ENCODE measurements at regions not wholly inside any gene's neighbourhood (a gene's known extent, or its start where the extent isn't known, plus 50 kb on each side); places are given as distances from the start of the nearest gene placed in this dataset.
"Not testable (repeated sequence)": the region's sequence is repeated elsewhere in the genome, so short reads cannot be mapped to it uniquely, and the experiment has no call there.

DNA sequence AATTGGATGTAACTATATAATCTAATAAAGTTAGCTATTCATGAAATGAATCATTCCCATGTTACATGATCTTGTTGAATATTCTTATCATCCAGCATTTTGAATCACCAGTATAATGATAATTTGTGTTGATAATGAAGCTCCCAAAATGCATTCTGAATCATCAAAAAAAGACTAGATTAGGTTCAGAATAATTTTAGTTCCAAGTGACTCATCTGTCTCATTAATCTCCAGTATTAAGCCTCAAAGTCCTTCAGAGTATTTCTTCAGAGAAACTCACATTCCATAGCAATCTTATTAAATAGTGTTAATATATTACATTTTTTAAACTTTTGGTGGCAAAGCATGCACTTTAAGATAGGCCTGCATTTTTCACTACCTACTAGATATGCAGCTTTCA lies 207.5 kb downstream of the SLITRK5 start:
- DNase-seq, result no peak

DNA sequence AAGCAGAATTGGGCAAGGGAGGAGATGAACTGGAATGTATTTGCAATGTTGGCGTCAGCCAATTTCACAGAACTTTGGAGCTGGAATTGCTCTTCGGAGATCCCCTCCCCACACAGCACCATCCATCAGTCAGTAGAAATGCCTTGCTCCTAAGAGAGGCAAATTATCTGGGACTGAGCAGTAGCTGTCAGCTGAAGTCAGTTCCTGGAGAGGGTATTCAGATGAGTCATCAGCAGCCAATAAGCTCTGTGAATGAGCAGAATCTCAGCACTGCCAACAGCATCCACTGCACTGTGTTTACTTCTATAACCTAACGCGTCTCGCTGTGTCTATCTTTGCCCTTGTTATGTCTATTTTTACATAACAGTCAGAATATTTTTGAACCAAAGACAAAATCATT lies 213.7 kb downstream of the SLITRK5 start:
- DNase-seq, result no peak

DNA sequence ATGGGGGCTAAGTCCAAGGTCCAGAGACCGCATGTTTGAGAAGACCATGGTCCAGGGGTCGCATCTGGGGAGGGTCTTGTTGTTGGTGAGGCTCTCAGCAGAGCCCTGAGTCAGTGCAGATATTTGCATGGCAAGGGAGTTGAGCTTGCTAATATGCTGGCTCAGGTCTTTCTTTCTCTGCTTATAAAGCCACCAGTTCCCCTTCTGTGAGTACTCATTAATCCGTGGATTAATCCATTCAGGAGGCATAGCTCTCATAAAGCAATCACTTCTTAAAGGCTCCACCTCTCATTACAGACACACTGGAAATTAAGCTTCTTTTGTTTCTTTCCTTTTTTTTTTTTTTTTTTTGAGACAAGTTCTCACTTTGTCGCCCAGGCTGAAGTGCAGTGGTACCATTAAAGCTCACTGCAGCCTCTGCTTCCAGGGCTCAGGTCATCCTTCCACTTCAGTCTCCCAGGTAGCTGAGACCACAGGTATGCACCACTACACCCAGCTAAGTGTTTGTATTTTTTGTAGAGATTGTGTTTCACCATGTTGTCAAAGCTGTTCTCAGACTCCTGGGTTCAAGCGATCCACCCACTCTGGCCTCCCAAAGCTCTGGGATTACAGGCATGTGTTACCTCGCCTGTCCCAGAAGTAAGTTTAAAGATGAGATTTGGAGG lies 216.4 kb downstream of the SLITRK5 start:
- peak; percentile 39 for DNase-seq

DNA sequence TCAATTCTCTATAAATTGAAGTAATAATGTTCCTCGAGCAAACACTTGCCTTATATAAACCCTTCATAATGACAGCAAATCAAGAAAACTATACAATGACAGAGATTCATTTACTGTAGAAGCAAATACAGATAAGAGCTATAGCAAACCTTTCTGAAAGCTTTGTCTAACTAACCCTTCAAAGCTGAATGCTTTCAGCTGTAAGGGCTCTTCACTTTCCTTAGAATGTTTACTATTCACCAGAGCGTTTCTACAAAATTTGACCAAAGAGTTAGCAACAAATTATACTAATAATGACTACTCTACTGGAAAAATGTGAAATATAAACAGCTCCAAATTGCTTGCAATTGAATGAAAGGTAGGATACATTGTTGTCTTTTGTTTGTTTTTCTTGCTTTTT lies 218.1 kb downstream of the SLITRK5 start:
- DNase-seq, result peak; percentile 78

DNA sequence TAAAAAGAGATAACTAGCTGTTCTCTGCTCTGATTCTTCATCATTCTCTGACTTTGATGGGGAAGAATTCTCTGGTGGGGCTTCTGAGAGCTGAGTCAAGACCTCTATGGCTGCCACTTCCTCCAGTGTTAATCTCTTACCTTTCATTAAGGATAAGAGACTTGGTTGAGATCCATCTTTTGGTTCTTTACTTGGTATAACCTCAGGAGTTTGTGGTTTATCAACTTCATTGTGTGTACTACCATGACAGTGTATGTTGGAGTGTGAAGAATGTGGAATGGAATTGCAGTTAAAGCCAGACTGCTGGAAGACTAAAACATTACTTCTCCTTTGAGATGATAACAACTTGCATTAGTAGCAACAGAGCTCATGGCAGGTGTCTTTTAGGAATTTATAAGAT lies 222.0 kb downstream of the SLITRK5 start:
- no peak for DNase-seq

DNA sequence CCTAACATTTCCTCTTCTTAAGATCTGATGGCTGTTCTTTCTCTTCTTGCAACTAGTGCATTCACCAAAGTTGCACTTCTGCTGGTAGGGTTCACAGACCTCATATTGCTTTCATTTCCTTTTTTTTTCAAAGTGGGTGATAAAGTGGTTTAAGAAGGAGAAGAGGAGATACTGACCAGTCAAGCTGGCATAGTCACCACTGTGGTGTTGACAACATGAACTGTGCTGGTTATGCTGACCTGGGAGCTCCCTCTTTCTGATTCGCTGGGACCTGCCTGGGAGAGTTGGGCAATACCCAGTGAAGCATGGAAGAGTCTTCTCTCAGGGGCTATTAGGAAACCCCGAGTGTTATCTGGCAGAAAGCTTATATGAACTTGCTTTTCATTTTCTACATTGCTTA lies 222.9 kb downstream of the SLITRK5 start:
- no peak for DNase-seq

DNA sequence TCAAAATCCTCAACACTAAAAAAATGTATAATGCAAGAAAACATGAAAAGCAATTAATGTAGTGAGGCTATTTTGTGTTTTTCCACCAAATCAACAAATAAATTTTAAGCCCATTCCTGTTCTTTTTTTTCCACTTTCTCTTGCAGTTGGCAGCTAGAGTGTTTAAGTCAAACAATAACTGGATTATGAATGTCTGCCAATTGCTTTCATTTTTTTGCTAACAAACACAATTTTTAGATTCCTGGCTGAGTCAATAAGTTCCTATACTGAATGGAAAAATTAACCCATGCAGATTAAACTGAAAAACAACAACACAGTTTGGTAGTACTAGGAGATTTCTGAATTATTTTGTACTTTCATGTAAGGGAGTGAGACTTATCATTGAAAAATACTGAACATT lies 232.4 kb downstream of the SLITRK5 start:
- DNase-seq, result no peak

DNA sequence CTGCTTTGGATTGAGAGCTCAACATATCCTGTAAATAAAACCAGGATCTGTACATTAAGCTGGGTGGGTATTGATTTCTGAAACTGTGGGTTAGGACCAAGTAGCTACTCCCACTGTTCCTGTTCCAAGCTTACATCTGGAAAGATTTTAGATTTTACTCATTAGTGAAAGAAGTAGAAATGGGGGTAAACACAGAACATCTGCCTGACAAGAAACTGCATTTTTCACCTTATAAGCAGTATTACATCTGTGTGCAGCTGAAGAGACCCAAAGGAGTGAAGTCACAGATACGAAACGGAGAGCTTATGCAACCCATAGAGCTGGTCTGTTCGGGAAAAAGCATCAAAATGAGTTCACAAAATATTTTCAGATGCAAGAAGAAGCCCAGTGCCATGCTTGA lies 235.2 kb downstream of the SLITRK5 start:
- DNase-seq, result no peak

DNA sequence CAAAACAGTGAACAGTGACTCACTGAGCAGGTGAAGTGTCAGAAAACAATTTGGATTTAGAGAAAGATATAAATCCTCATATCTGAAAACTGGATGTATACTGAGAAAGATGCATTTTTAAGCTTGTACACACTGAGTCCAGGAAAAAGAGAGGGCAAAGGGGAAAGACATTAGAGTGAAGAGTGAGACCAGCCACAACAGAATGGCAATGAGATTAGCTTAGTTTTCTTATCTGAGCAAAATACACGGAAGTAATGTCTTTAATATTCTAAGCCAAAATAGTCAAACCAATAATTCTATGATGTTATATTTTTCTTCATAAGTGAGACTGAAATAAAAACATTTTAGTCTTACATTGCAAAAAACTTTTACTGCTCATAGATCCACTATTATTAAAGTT lies 236.0 kb downstream of the SLITRK5 start:
- DNase-seq, result no peak

DNA sequence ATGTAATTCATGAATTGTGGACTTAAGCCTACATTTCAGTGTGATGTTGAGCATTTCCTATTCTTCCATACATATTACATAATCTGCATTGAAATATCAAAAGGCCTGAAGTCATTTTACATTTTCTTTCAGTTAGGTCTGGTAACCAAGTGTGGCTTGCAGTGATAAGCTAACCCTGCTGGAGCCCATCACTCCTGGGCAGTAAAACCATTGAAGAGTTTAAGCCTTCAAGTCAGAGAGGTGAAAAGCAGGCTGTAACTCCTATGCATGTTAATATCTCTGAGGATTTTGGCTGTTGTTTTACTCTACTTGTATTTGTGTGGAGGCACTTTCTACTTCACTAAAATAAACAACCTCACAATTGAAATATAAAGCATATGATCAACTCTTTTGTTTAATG lies 248.8 kb downstream of the SLITRK5 start:
- no peak for DNase-seq

DNA sequence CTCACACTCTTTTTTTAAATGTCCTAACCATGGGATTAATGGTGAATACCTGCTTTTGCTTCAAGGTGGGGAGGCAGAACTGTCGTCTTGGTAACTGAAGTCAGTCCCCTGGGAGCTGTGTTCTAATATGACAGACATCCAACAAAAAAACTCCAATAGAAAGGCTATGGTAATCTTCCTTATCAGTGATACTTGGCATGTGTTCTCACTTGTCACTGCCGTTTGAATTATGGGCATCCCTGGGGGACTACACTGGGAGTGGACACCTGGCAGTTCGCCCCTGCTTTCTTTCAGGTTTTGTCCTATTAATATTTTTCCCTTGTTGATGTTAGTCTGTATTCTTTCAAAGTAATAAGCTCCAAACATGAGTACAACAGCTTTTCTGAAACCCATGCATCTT lies 252.6 kb downstream of the SLITRK5 start:
- DNase-seq, result no peak

DNA sequence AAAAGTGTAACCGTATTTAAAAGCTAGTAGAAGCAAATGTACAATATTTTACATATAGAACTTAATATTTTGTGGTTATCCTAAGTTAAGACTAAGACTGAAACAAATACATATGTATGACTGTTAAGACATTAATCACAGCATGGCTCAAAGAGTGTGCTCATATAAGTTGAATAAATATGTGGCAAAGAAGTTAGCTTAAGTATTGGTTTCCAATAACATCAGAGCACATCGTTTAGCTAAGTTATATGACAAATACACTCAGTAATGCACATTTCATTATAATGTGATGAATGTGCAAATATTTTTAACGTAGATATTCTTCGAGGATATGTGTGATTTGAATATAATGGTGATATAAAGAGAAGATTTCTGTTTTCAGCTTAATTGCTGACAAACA lies 253.8 kb downstream of the SLITRK5 start:
- DNase-seq, result no peak

DNA sequence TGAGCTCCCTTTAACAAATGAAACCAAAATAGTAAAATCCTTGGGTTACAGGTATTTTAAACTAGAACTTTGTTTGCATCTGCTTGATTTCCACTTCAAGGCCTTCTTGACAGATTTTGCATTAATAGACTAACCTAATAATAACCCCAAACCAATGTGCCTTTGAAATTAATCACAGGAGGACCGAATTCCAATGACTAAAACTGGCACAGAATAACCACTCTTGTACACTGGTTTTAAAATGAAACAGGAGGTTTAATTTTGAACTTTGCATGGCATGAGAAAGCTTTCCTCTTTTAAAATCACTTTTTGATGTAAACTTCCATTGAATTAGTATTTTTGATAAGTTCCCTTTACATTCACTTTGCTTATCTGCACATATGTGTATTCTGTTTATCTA lies 269.6 kb downstream of the SLITRK5 start:
- no peak for DNase-seq

DNA sequence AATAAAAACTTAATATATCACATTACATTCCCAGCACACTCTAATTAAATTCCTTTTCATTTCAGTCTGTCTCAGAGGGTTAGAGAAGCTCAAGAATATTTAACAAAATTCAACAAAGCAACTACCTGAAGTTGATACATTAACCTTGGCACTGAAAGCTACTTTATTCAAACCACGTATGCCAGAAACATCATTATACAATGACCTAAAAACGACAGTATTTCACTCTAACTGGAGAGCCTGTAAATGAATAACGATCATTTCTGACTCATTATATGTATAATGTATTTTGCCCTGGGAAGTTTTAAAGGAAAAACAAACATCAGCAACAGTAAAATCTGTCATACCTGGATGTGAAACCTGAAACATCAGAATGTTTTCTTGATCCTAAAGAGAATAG lies 270.1 kb downstream of the SLITRK5 start:
- no peak for DNase-seq

DNA sequence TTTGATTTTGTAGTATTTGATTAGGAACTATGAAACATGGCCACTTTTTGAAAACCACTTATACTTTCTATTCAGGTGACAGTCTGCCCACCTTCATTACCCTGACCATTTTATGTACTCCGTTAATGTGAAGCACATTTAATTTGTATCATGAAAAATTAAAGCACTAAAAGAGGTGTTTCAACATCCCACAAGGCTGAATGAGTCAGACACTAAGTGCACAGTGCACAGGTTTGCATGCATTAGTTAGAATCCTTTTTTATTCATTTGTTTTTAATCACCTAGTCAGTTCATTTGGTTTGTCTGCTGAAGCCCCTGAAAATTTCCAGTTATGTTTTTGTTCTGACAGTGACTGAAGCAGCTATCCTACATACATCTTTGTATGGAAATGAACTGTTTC lies 271.0 kb downstream of the SLITRK5 start:
- no peak for DNase-seq

DNA sequence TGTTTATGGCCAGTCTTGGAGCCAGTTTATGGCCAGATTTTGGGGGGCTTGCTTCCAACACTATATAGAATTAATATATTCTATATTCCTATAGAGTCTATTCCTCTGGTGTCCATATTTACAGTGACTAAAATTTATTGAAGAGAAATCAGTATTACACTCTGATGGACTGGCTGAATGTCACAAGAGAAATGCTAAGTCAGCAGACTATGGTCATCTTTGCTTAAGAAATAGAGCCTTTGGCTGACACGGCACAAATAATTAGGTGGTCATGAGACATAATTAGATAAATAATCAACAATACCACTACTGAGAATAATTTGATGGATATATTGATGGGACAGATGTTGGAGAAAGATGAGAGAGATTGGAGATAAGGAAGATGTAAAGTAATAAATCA lies 272.9 kb downstream of the SLITRK5 start:
- DNase-seq, result no peak

DNA sequence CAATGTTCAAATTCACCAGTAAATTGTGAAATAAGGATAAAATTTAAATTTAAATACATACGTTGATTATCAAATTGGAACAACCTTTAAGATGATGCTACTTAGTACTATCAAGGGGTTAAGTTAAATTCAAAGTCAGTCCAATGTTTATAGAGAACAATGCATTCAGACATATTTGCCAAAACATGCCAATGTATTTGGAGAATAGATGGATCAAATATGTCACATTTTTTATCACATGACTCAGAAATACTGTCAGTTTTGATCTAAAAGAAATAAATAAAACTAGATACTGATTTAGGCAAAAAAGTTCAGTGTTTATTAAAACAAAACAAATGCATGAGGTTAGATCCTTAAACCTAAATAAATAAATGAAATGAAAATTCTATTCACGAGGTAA lies 281.2 kb downstream of the SLITRK5 start:
- DNase-seq, result no peak

DNA sequence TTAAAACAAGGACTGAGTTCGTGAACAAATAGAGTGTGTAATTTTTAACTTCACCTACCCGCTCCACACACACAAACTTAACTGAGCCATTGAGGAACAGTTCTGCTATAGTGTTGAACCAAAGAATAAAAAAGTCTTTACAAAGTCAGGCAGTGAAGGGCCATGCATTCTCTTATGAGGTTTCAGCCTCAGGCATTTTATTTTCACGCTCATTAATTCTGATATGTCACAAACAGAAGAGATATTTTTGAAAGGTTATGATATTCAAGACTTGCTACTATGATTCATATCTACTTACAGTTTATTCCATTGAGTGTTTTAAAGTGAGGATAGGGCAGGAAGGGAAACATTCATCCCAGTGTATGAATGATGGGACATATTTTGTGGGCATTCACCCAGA lies 282.2 kb downstream of the SLITRK5 start:
- DNase-seq, result no peak

DNA sequence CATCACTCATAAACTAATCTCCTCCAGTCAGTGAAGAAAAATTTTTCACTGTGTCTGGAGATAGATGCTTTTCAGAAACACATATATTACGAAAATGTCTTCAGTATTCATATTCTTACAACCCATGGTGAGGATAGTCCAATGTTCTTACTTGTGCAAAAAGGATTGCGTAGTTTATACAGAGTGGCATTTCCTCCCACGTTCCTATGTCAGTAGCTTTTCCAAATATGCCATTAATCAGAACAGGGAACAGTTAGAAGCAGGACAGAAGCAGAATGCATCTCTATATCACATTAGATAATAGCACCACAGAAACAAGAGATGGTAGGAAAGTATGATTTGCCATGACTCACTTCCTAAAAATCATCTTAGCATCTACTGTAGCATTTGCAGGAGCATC lies 282.9 kb downstream of the SLITRK5 start:
- DNase-seq, result no peak

DNA sequence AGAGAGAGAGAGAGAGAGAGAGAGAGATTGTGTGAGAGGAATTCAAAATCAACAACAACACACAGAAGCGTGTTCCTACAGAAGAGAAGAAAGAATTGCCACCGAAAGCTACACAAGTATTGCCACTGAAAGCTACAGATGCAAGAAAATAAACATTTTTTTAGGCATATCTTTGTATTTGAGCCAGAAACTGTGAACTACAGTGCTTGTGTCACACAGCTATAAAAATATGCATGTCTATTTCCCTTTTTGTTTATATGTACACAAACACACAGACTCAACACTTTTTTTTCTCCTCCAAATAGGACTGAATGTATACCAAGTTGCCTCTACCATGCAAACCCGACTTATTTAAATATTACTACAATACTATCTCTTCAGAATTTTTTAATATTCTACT lies 290.4 kb downstream of the SLITRK5 start:
- no peak for DNase-seq

DNA sequence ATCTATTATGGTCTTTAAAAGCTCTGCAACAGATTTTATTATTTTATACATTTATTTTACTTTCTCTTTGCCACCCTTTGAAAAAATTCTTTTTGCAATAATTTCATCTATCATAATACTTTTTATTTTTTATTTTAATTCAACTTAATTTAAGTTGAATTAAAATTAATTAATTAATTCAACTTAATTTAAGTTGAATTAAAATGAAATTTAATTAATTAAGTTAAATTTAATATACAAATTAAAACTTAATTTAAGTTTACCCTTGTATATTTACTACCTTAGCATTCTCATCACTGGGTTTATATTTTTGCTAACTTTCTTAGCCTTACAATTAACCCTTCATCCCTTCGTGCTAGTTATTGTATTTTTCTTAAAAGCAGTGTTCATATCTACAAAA lies 301.4 kb downstream of the SLITRK5 start:
- no peak for DNase-seq

DNA sequence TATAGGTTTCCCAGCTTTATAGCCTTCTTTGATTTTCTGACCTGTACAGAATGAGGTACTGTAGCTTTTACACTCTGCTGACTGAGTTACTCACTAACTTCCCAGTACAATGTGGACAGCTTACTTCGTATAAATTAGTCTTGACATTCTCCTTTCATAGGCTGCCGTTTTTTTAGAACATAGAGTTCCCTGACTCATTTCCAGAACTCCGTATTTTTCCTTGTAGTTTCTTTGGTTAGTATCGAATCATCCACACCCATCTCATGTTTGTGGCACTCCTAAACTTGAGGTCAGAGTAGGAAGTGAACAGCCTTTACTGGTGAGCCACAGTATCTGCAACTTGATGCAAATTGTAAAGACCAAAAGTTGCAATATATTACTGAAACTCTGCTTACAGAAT lies 303.9 kb downstream of the SLITRK5 start:
- DNase-seq, result no peak

DNA sequence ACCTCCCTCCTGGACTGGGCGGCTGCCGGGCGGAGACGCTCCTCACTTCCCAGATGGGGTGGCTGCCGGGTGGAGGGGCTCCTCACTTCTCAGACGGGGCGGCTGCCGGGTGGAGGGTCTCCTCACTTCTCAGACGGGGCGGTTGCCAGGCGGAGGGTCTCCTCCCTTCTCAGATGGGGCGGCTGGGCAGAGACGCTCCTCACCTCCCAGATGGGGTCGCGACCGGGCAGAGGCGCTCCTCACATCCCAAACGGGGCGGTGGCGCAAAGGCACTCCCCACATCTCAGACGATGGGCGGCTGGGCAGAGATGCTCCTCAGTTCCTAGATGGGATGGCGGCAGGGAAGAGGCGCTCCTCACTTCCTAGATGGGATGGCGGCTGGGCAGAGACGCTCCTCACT lies 305.5 kb downstream of the SLITRK5 start:
- not testable (repeated sequence) for DNase-seq

DNA sequence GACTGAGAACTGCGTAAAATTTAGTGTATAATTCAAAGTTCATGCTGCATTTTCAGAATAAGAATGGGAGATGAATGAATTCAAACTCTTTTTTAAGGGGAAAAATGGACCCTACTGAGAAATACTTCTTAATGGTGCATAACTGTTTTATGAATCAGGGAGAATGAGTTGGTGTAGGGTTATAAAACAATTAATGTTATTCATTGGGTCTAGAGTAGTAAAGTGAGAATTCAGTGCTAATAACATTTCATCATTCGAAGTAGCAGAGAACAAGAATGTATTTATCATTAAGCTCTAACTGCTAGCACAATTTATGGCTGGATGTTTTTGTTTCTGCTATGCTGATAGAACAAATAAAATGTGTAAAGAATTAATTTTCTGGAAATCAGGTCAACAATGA lies 310.2 kb downstream of the SLITRK5 start:
- DNase-seq, result no peak

DNA sequence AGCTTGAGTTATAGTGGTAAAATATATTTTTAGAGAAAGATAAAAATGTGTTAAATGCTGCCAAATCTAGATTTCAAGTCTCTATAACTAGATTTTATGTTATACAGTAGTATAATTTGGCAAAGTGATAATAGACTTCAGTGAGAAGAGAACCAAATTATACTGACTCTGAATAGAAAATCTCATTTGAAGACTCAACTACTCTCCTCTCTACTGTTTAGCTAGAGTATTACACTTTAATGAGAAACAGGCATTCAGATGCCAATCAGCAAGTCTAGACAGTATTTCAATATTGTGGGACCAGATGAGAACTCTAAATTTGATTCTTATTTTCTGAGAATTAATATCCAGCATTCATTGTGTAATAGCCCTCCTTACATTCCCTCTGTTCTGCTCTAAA lies 311.2 kb downstream of the SLITRK5 start:
- DNase-seq, result no peak

All from DMS79 (cell line).